ENCODE measurements at regions not wholly inside any gene's neighbourhood (a gene's known extent, or its start where the extent isn't known, plus 50 kb on each side); places are given as distances from the start of the nearest gene placed in this dataset.

DNA sequence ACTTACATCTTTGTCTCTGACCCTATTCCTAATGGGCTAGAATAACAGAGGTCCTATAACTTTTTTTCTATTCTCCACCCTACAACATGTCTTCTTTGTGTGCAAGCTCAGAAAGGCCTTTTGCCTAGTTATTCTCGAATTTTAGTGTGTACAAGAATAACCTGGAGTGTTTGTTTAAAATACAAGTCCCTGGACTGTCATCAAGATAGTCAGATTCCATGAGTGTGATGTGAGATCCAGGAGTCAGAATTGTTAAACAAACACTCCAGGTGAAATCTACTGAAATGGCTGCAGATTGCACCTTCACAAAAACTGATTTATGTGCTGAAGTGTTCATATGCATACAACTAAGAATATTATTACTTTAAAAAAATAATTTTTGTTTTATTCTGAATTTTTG is 114.4 kb upstream of the DIO2 start:
- Mint-ChIP-seq H3K27ac (ENCODE audit: unreplicated experiment) (no peak overlapping the region), H3K4me1 (ENCODE audit: unreplicated experiment) (peaks cover 10% of the 10 kb centered on the region), H3K36me3 (ENCODE audit: low read depth, unreplicated experiment) (no peaks in the 10 kb centered on the region), H3K4me3 (ENCODE audit: unreplicated experiment) (no peak overlapping the region), H3K9me3 (ENCODE audit: unreplicated experiment) (no peaks in the 10 kb centered on the region), H3K27me3 (ENCODE audit: unreplicated experiment) (no peaks in the 10 kb centered on the region)
- no peak for DNase-seq (ENCODE audit: low spot score)
- TF ChIP-seq, protein P1, sequence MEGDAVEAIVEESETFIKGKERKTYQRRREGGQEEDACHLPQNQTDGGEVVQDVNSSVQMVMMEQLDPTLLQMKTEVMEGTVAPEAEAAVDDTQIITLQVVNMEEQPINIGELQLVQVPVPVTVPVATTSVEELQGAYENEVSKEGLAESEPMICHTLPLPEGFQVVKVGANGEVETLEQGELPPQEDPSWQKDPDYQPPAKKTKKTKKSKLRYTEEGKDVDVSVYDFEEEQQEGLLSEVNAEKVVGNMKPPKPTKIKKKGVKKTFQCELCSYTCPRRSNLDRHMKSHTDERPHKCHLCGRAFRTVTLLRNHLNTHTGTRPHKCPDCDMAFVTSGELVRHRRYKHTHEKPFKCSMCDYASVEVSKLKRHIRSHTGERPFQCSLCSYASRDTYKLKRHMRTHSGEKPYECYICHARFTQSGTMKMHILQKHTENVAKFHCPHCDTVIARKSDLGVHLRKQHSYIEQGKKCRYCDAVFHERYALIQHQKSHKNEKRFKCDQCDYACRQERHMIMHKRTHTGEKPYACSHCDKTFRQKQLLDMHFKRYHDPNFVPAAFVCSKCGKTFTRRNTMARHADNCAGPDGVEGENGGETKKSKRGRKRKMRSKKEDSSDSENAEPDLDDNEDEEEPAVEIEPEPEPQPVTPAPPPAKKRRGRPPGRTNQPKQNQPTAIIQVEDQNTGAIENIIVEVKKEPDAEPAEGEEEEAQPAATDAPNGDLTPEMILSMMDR (IDR thresholded peaks at IDR 0.05; ENCODE audit: unreplicated experiment) = no peak

DNA sequence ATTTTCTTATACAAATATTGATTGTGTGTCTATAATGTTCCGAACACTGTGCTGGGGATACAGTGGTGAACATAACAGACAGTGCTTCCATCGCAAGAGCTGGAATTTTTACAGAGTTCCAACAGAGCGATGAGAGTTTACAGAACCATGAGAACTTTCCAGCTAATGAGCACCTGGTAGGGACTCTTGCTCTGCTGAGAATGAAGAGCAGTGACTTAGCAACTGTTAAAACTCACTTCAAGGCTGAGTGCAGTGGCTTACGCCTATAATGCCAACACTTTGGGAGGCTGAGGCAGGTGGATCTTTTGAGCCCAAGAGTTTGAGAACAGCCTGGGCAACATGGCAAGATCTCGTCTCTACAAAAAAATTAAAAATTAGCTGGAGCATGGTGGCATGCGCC is 113.8 kb upstream of the DIO2 start:
- no peaks in the 10 kb centered on the region for H3K27me3 Mint-ChIP-seq (ENCODE audit: unreplicated experiment)
- no peak for DNase-seq (ENCODE audit: low spot score)
- peaks cover 10% of the 10 kb centered on the region for H3K4me1 Mint-ChIP-seq (ENCODE audit: unreplicated experiment)
- H3K9me3 Mint-ChIP-seq (ENCODE audit: unreplicated experiment) = no peaks in the 10 kb centered on the region
- H3K27ac Mint-ChIP-seq (ENCODE audit: unreplicated experiment) = no peak overlapping the region
- H3K36me3 Mint-ChIP-seq (ENCODE audit: low read depth, unreplicated experiment) = no peaks in the 10 kb centered on the region
- TF ChIP-seq, protein P1 (IDR thresholded peaks at IDR 0.05; ENCODE audit: unreplicated experiment) = no peak
- H3K4me3 Mint-ChIP-seq (ENCODE audit: unreplicated experiment) = no peak overlapping the region

GRCh38 chr14:80324649-80325048 is 113.3 kb upstream of the DIO2 start:
- TF ChIP-seq, protein P1 (IDR thresholded peaks at IDR 0.05; ENCODE audit: unreplicated experiment) = no peak
- H3K4me3 Mint-ChIP-seq (ENCODE audit: unreplicated experiment) = no peak overlapping the region
- H3K36me3 Mint-ChIP-seq (ENCODE audit: low read depth, unreplicated experiment) = no peaks in the 10 kb centered on the region
- H3K9me3 Mint-ChIP-seq (ENCODE audit: unreplicated experiment) = no peaks in the 10 kb centered on the region
- H3K27me3 Mint-ChIP-seq (ENCODE audit: unreplicated experiment) = no peaks in the 10 kb centered on the region
- H3K4me1 Mint-ChIP-seq (ENCODE audit: unreplicated experiment) = peaks cover 10% of the 10 kb centered on the region
- DNase-seq (ENCODE audit: low spot score) = no peak
- H3K27ac Mint-ChIP-seq (ENCODE audit: unreplicated experiment) = no peak overlapping the region

DNA sequence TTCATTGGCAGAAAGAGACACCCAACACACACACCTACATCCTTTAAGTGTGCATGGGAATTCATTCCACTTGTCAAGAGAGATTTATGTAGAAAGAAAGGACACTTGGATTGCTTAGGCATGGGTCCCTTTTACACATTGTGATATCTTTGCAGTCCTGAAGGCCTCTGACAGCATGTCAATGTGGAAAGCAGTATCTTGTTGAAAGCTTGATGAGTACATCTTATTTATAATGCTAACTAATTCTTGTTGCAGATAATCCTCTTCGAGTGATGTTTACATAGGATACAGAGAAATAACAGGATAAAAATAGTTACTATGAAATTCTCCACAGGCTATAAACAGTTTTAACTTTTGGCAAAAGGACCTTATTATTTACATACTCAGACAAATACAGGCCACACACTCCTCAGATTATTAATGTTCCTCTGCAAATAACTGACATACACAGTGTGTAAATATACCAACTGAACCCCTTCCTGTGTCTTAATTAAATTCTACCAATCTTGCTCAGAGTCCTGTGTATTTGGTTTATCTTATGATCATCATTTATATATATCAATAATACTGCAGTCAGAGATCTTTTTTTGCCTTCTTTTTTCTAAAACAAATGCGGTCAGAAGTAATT is 111.8 kb upstream of the DIO2 start:
- Mint-ChIP-seq H3K36me3 (ENCODE audit: low read depth, unreplicated experiment) (no peaks in the 10 kb centered on the region), H3K27ac (ENCODE audit: unreplicated experiment) (no peak overlapping the region), H3K4me3 (ENCODE audit: unreplicated experiment) (no peak overlapping the region), H3K9me3 (ENCODE audit: unreplicated experiment) (no peaks in the 10 kb centered on the region), H3K4me1 (ENCODE audit: unreplicated experiment) (peaks cover 10% of the 10 kb centered on the region), H3K27me3 (ENCODE audit: unreplicated experiment) (no peaks in the 10 kb centered on the region)
- TF ChIP-seq, protein P1 (IDR thresholded peaks at IDR 0.05; ENCODE audit: unreplicated experiment) = no peak
- no peak for DNase-seq (ENCODE audit: low spot score)

DNA sequence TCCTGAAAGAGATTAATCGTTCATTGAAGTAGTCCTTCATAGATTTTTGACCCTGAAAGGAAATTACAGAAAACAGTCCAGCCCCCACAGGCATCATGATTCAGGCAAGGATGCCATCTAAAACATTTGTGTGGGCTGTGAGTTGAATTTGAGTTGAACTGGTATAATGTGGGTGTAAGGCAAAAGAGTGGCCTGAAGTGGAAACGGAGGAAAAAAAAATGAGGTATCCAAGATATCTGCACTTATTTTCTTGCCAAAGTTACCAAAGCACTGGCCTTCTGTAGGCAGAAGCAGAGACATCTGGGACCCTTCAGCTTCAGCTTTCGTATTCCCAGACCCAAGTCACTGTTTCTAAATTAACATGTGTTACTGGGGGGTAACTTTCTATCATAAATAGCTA is 105.1 kb upstream of the DIO2 start:
- DNase-seq (ENCODE audit: low spot score) = no peak
- Mint-ChIP-seq H3K27ac (ENCODE audit: unreplicated experiment) (no peak overlapping the region), H3K36me3 (ENCODE audit: low read depth, unreplicated experiment) (no peaks in the 10 kb centered on the region), H3K4me1 (ENCODE audit: unreplicated experiment) (peaks cover 9% of the 10 kb centered on the region), H3K4me3 (ENCODE audit: unreplicated experiment) (no peak overlapping the region), H3K9me3 (ENCODE audit: unreplicated experiment) (no peaks in the 10 kb centered on the region), H3K27me3 (ENCODE audit: unreplicated experiment) (no peaks in the 10 kb centered on the region)
- TF ChIP-seq, protein P1 (IDR thresholded peaks at IDR 0.05; ENCODE audit: unreplicated experiment) = no peak

Measured in endothelial cell (in vitro differentiated cells).